ENCODE measurements at regions not wholly inside any gene's neighbourhood (a gene's known extent, or its start where the extent isn't known, plus 50 kb on each side); places are given as distances from the start of the nearest gene placed in this dataset.
"Not testable (repeated sequence)": the region's sequence is repeated elsewhere in the genome, so short reads cannot be mapped to it uniquely, and the experiment has no call there.

GRCh38 chr14:56990991-56991627 is 180.8 kb upstream of the OTX2 start:
- DNase-seq: not testable (repeated sequence)

- DNase-seq: no peak
These were observed 179.1 kb upstream of the OTX2 start for GRCh38 chr14:56989359-56989758.

- no peak for DNase-seq
These were observed 169.7 kb upstream of the OTX2 start for GRCh38 chr14:56979936-56980335.

- no peak for DNase-seq
These were observed 165.9 kb upstream of the OTX2 start for GRCh38 chr14:56976211-56976610.

- no peak for DNase-seq
These were observed 165.2 kb upstream of the OTX2 start for GRCh38 chr14:56975521-56975920.

GRCh38 chr14:56972948-56973347 is 162.7 kb upstream of the OTX2 start:
- DNase-seq: no peak

GRCh38 chr14:56964895-56965294 is 154.6 kb upstream of the OTX2 start:
- DNase-seq: no peak

- no peak for DNase-seq
These were observed 153.1 kb upstream of the OTX2 start for GRCh38 chr14:56963381-56963780.

GRCh38 chr14:56962444-56963080 is 152.3 kb upstream of the OTX2 start:
- DNase-seq: no peak

- no peak for DNase-seq
These were observed 149.6 kb upstream of the OTX2 start for GRCh38 chr14:56959869-56960268.

GRCh38 chr14:56959121-56959520 is 148.8 kb upstream of the OTX2 start:
- no peak for DNase-seq

GRCh38 chr14:56956182-56956581 is 145.9 kb upstream of the OTX2 start:
- no peak for DNase-seq

GRCh38 chr14:56955745-56956144 is 145.5 kb upstream of the OTX2 start:
- no peak for DNase-seq

- DNase-seq: no peak
These were observed 143.6 kb upstream of the OTX2 start for GRCh38 chr14:56953884-56954283.

GRCh38 chr14:56952766-56953473 is 142.6 kb upstream of the OTX2 start:
- no peak for DNase-seq

GRCh38 chr14:56949828-56950227 is 139.5 kb upstream of the OTX2 start:
- no peak for DNase-seq

- no peak for DNase-seq
These were observed 135.0 kb upstream of the OTX2 start for GRCh38 chr14:56945291-56945690.

GRCh38 chr14:56944397-56944796 is 134.1 kb upstream of the OTX2 start:
- DNase-seq: no peak

- DNase-seq: no peak
These were observed 123.2 kb upstream of the OTX2 start for GRCh38 chr14:56933446-56933845.

GRCh38 chr14:56918849-56919574 is 108.7 kb upstream of the OTX2 start:
- no peak for DNase-seq

- no peak for DNase-seq
These were observed 95.0 kb upstream of the OTX2 start for GRCh38 chr14:56905282-56905681.

GRCh38 chr14:56903304-56903969 is 93.2 kb upstream of the OTX2 start:
- DNase-seq: no peak

- DNase-seq: no peak
These were observed 92.1 kb upstream of the OTX2 start for GRCh38 chr14:56902385-56902784.
